Stimulated activated CD4-positive, alpha-beta T cell treated with anti-CD3 and anti-CD28 coated beads, TNF-alpha, amount 100 ng/mL, for 4 hours (primary cell): ENCODE measurements at regions not wholly inside any gene's neighbourhood (a gene's known extent, or its start where the extent isn't known, plus 50 kb on each side); places are given as distances from the start of the nearest gene placed in this dataset.
A peak's percentile ranks its signal among the peaks of the same experiment; 100 is the strongest.
"Not testable (repeated sequence)": the region's sequence is repeated elsewhere in the genome, so short reads cannot be mapped to it uniquely, and the experiment has no call there.

Source experiments
- DNase-seq, 3 experiments: peaks; one replicate each; pipeline ENCODE4 v3.0.0-alpha.2; 2020; ENCODE audit warnings: low read depth in 3 of 3

DNA sequence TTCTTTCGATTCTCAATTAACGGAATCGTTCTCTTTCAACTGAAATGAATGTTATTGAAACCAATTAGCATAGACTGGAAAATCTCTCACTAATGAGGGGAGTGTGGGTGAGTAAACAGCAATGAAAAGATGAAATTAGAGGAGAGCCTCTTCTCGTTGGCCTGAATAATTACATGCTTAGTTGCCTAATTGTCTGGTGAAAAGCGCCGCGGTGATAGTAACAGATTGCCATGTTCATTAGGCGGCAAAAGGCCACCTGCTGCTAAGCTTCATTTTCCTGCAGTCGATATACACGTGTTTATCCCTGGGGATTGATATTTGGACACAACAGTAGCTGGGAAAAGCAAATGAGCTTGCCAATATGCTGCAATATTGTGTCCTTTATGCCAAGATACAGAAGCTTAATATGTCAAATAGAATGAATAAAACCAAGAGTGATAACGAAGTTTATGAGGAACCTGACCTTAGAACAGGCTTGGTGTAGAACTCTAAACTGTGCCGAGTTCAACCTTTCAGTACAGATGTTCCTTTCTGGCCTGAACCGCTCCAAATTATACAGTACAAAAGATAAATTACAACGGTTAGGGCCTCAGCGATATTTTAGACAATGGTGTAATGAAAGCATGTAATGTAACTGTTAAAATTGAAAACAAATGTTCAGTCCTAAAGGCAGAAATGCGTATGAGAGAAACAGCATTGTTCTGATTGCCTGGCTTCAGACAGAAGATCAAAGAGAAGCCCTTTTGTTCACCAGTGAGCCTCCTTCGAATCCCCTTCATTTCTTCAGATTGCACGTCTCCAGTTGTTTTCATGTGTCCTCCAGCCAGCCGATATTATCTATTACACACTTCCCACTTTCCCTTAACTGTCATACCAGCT lies 185.2 kb downstream of the SHOX2 start:
- no peak for DNase-seq

DNA sequence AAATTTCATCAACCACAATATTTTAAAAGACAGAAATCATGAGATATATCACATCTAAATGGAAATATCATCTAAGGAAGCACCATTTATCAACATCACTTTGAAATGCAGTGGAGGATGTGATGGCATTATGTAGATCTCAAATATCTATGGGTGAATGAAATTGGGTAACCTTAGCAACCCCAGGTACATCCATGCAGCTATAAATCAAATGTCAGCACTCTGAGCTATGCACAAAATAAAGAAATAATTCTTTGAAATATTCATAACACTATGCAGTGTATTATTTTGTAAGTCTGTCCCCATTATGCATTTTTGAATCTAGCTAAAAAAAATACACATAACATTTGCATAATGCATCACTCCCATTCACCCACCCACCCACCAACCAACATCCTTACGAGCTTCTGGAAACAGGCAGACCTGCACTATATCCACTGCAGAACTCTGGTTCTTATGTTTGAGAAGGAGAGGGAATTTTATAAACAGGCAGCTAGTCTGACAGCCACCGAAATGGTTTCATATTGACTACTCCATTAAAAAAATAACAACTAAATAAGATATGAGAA lies 186.8 kb downstream of the SHOX2 start:
- no peak for DNase-seq

DNA sequence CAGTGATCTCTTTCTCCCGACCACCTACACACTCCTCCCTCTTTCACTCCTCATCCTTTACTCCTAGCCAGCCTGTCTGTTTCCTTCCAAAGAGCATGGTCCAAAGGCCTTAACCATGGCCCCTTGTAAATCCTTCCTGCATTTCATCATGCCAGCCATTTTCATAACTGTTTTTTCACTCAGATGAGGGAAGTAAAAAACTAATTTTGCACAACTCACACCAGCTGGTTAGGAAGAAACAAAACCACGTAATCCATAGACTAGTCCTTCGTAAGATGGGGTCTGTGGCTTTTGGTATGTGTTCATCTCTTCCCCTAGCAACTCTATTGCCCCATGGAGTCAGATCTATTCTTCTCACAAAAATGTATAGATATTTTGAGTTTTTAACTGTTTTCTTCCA lies 187.8 kb downstream of the SHOX2 start:
- DNase-seq: no peak

DNA sequence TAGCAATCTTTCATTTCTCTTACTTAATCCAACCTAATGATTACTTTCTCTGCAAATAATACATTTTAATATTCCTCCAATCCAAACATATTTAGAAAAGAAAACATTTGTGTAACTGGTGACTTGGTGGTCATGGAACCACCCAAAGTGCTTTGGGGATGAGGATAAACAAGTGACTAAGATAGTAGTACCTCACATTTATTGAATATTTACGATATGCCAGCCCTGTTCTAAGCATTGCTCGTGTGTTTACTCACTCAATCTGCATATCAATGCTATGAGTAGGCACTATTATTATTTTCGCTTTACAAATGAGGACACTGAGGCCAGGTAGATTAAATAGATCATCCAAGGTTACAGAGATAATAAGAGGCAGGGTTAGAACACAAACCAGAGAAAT lies 189.5 kb downstream of the SHOX2 start:
- no peak for DNase-seq

DNA sequence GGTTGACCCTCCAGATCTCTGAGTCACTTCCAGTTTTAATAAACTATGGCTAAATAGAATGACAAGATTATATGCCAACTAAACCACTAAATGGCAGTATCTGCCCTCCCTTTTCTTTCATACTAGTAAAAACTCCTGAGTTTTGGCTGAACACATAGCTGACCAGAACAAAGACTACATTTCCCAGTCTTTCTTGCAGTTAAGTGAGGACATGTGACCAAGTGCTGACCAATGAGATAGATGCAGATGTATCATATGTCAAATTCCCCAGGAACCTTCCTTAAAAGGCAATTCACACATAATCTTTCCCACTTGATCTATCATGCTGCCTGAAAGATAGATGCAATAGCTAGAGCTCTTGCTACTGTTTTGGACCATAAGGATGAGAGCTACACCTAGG lies 191.3 kb downstream of the SHOX2 start:
- no peak for DNase-seq

DNA sequence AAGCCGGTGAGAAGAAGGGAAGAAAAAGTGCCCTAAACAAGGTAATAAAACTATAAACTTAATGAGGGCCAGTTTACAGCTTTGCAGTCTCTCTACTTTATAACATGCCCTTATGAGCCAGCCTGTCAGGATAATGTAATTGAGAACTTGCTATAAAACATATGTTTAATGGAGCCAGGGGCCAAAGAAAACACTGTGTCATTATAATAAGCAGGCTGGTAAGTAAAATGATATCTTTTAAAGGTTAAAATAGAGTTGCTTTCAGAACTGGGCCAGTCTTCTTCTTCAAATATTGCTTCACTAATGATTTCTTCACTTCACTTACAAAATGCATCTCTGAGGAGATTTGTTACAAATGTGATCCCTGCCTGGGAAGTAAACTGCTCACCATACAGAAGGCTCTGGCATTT lies 192.5 kb downstream of the SHOX2 start:
- no peak for DNase-seq

DNA sequence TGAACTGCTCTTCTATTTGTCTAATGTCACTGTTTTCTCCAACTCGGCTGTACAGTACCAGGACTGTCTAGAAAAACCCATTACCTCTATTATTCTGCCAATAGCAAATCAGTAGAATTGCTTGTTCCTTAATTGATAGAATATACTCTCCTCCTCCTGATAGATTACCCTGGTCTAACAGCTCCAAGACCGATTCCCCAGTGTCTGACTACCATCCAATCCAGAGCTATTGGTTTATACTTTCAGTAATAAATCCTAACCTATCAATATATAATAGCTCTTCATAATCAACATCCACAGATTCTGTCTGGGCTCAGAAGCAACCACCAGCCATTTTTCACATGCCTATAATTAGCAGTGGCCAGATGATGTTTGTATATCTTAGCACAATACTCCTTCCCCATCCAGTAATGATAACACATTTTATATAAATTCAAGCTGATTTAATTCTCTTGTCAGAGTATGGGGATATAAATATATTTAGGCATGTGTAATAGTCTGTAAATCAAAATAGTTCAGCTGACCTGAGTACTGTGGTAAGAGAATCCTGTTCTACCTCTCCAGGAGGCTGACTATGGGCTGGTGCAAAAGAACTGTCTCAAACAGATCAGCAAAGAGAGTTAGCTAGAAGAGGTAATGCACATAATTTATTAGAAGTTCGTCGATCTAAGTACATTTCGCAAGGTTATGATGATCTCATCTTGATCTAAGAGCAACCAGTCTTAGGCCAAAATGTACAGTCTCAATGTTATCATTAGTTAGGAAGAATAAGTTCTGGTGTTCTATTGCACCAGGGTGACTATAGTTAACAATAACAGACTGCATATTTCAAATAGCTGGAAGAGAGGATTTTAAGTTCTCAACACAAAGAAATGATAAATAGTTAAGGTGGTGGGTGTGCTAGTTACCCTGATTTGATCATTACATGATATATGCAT lies 193.4 kb downstream of the SHOX2 start:
- no peak for DNase-seq

DNA sequence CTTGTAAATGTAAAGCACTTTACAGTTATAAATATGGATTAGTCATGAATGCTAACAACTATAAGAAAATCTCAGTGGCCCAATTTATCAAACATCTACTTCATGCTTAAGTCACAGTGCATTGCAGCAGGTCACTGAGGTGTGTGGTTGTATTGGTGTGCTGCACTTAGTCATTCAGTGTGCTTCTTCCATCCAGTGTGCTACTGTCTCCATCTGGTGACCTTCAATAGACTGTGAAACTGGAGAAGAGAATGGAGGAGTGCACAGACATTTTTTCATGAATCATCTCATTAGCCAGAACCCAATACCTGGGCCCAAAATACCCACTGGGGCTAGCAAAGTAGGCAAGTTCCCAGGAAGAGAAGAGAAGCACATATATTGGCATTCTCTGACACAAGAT lies 199.6 kb downstream of the SHOX2 start:
- DNase-seq: no peak

DNA sequence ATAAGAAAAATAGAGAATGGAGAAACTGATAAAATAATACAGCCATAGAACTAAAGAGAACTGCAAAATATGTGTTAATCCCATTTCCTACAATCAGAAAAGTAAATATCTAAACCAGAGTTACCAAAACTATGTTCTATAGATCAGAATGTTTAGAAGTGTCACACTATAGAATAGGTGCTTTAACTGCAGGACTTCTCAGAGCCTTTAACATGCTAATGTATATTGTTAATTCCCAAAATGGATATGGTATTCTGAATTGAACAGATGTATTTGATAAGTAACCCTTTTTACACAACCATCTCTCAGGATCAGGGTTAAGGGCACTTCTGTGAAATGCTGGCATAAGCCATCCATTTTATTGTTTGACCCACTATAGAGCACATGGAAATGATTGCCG lies 200.3 kb downstream of the SHOX2 start:
- no peak for DNase-seq

DNA sequence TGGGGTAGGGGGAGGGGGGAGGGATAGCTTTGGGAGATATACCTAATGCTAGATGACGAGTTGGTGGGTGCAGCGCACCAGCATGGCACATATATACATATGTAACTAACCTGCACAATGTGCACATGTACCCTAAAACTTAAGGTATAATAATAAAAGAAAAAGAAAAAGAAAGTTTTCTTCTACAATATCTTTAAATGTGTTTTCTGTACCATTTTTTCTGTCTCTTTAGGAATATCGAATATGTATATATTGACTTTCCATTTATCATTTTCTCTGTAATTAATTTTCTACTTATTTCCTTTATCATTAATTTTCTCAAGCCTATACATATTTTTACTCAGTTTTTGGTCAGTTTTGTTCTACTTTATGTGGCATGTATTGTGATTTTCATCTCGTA lies 203.5 kb downstream of the SHOX2 start:
- DNase-seq: not testable (repeated sequence)

DNA sequence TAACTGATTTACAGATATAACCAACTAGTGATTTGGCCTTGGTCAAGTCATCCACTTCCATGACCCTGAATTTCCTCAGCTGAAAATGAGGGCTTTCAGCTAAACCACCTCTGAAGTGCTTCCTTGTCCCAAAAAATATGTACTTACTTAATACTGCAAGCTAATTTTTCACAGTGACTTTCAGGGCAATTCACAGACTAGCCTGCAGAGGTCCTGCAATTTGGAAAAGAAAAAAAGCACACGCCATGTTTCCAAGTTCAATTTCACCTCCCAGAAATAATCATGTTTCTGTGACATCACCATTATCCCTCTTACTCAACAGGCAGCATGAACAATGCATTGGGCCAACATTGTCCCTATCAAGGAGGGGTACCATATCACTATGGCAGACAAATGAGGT lies 218.2 kb downstream of the SHOX2 start:
- DNase-seq: no peak

DNA sequence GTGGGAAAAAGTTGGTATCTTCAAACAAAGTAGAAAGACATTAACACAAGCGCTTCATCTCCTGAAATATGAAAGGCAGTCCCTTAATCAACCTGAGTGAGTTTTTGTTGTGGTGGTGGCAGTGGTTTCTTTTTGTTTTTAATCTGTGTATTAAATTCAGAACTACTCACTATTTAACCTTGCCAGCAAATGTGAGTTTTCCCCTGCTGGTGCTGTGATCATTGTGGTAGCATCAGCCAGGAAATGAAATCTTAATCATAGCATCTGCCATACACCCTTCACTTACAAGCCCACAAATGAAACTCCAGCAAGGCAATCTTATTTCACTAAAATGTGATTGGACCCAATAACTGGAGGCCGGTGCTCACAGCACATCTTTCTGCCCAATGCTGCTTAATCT lies 229.7 kb downstream of the SHOX2 start:
- no peak for DNase-seq

DNA sequence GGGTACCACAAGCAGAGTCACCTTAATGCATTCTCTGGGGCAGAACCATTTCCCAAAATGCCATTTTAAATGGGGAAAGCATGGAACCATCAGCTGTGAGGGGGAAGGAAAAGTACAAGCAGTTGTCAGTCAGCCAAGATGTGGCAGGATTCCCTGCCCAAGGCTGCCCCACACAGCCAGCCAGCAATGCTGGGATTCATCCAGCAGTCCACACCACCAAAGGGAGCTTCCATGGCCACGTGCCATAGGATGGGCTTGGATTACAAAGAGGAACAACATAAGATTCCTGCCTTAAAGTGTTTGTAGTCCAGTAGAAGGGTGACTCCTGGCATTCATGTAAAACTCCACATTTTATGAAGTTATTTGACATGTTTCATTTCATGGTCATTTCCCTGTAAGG lies 233.3 kb downstream of the SHOX2 start:
- DNase-seq: no peak

DNA sequence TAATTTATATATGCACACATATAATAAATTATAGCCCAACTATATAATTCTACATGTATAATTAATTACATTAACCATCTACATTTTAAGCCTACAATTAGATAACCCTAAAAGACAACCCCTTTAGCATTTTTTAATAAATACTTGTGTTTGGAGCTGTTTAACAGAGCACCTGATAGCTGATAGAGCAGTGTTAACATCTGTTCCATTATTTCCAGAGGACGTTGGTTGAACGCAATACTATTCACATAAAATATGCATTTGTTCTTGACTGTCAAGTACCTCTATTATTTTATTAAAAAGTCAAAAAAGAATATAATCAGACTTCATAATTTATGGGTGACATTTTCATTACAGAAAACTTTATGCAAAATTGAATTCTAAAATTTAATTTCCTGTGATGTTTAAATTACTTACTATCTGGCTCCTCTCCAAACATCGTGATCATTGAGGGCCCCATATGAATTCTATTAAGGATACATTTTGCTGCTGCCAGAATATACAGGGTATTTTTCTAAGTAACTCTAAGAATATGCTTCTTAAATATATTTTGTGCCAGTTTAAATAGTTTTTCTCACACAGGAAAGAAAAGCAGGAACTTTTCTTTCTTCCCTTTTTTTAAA lies 234.3 kb downstream of the SHOX2 start:
- no peak for DNase-seq

DNA sequence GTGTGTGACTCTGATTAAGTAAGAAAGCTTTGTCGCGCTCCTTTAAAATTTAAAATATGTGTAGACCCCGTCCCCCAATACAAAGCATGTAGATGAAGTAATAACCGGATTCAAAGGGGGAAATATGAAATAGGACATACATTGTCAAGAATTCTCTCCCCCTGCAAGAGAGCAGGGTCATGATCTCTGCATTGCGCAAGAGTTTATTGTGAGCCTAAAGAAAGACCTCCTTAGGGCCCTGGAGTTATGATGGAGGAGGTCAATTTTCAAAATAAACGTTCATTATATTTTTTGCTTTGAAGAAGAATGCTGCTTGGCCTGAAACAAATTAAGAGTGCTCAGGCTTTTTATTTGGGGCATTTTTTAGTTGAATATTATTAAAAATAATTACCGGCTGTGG lies 235.0 kb downstream of the SHOX2 start:
- no peak for DNase-seq

DNA sequence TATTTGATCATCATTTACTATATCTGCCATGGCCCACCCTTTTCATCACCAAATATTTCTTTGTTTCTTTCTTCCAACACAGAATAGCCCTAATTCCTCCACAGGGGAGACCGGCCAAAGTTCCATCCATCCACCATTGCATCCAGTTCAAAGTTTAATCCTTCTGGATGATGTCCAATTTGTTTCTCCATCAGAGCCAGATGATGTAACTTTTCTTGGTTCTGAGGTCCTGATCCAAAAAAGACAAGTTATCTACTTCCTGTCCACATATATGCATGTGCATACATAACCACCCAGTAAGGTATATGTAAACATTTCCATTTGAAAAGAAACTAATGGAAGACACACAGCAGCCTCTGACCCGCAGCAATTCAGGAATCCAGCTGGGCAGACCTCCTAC lies 237.3 kb downstream of the SHOX2 start:
- DNase-seq: no peak

DNA sequence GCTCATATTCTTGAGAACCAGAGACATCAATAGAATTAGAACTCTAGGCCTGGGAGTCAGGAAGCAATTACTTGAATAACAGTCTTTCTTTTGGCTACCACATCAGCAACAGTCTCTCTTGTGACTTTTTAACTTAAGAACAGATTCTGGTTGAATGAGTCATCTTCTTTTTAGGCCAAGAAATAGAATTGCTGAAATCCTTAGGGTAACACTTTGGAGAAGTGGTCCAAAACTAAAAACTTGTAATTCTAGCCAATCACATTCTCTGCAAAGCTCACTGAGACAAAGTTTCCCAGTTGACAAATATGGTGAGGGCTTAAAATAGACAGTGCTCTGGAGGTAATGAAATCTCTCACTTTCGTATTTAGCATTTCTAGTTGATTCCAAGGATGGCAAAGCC lies 238.0 kb downstream of the SHOX2 start:
- DNase-seq: no peak

DNA sequence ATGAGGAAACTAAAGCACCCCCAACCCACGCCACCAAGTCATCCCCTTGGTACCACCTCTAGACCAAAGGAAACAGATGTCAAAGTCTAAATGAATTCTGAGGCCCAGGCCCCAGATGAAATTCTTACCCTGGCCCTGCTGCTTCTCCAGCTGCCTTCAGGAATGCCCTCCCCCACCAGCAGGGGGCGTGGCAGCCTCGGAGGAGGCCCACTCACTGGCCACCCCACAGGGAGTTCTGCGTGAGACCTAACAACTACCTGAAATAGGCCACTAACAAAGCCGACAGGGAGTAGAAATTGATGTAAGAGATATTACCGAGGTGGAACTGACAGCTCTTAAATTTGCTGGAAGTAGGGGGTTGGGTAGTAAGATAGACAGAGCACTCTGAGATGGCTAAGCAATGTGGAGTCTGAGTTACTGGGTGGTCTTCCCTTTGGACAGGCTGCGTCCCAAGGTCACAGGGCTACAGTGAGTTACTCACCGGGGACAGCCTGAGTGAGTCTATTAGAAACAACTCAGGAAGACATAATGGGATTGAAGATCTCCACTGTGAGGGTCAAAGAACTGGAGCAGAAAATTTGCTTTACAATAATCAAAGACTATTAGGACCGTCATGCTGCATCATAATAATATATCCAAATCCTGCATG lies 240.7 kb downstream of the SHOX2 start:
- DNase-seq: peak in 1 of 3 experiments; percentile 11

DNA sequence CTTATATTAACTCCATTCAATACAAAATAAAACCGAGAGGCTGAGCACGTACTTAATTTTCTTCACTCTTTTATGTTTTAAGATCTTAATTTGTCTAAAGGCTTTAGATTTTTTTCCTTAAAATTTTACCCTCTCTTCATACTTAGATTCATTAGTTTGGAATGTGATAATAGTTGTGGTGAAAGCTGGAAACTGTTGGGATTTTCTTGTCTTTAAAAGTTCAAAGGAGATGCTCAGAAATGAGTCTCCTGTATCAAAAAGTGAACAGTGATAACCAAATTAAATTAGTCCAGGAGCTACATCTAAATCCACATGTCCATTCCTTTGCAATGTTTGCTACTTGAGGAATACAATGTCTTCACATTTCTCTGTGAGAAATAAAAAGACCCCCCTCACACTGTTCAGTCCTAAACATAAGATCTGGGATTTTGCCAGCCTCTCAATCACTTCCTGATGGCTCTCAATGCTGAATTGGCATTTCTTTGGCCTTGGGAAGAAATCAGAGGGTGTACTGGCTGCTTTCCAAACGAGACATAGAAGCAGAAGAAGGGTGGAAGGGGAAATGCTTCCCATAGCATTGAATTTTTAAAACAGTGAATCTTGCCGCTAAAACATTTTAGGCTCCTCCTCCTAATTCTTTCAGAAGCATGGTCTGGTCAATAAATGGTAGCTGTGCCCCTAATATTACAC lies 245.0 kb downstream of the SHOX2 start:
- DNase-seq: no peak

DNA sequence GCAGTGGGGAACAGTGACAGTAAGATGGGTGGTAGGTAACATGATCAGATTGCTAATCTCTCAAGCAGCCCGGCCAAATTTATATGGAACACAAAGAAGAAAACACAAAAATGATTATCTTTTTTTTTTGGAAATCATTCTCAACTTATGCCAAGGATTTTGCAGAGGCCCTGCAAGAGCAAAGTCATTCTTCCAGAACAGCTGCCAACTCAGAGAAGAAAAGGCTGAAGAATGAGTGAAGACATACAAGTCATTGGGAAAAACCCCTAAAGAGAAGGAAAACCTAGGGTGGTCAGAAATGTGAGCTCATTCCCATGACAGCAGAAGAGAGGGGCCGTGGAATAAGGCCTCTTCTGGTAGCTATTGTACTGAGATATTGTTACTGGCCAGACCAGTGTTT lies 246.7 kb downstream of the SHOX2 start:
- no peak for DNase-seq

DNA sequence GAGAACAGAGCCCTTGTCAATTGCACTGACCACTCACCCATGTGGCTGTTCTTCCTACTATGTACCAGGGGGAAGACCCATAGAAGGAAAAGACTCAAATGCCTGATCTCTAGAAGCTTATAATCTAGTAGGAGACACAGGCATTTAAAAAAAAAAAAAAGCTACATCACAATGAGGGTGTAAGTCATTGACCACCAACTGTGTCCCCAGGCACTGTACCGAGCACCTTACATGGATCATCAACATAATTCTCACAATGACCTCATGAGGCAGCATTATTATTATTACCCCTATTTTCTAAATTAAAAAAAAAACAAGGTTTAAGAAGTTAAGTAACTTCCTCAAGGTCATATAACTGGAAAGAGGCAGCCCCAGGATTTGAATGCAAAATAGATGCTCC lies 247.4 kb downstream of the SHOX2 start:
- DNase-seq: no peak
